Amniotic stem cell (primary cell): ENCODE measurements at regions not wholly inside any gene's neighbourhood (a gene's known extent, or its start where the extent isn't known, plus 50 kb on each side); places are given as distances from the start of the nearest gene placed in this dataset.
A peak's percentile ranks its signal among the peaks of the same experiment; 100 is the strongest.

ENCODE experiments used
- DNase-seq: peaks from one replicate; lab custom pipeline; 2025; lab: John Stamatoyannopoulos, UW

- DNase-seq = no peak
Measured at GRCh38 chr11:15621565-15621964, 506.8 kb downstream of the INSC start.

- no peak for DNase-seq
Measured at GRCh38 chr11:15622231-15622890, 507.6 kb downstream of the INSC start.

- no peak for DNase-seq
Measured at GRCh38 chr11:15624701-15625100, 510.0 kb downstream of the INSC start.

GRCh38 chr11:15625691-15626090 lies 511.0 kb downstream of the INSC start:
- no peak for DNase-seq

DNA sequence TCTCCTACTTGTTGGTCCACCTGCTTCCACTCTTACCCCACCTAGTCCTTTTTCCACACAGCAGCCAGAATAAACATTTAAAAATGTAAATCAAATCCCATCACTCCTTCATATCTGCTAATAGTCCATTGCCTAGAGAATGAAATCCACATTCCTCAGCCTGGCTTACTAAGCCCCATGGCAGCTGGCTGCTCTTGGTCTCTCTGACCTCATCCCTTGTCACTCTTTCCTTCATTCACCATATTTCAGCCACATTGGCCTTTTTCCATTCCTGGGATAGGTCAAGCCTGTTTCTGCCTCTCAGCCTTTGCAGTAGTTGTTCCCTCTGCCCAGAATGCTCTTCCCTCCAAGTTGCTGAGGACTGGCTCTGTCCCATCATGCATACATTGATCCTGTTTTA lies 512.8 kb downstream of the INSC start:
- DNase-seq = no peak

DNA sequence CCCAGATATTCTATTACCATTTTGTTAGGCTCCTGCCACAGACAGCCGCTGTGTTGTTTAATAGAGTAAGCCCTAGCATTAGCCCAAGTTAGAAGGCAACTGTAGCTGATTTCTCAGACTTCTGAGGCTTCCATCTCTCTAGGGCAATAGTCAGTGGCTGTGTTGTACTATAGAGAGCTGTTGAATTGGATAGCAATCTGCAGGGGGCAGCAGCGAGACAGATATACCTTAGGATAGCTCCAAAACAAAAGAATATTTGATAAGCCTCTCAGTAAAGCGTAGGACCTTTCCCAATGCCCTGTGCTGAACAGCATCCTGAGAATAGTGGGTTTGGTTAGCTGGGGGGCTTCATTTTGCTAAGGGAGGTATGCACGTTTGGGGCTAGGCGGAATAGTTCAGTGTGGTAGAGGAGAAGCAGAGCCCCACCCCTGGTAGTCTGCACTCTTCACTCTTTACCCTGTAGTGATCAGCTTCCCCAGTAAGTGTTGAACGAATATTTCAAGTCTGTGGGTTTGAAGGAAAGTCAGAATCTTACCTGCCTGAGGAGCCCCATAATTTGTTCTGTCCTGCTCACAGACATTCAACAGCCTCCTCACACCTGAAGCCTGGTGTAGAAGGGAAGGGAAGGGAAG lies 515.1 kb downstream of the INSC start:
- no peak for DNase-seq

DNA sequence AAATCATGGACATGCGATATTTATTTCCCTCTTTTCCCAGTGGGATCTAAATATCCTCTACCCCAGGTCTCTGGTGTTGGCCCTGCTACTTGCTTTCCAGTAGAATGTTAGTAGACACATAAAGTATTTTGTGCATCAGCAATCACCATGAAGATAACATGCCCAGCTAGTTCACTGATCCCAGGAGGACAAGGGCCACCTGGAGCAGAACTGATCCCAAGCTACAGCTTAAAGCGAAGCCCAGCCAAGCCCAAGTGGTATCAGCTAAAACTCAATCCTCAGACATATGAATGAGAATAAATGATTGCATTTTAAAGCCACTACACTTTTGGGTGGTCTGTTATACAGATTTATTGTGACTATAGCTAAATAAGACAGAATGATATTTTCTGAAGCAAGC lies 516.2 kb downstream of the INSC start:
- DNase-seq = no peak

- DNase-seq = no peak
Measured at GRCh38 chr11:15635521-15635920, 520.8 kb downstream of the INSC start.

DNA sequence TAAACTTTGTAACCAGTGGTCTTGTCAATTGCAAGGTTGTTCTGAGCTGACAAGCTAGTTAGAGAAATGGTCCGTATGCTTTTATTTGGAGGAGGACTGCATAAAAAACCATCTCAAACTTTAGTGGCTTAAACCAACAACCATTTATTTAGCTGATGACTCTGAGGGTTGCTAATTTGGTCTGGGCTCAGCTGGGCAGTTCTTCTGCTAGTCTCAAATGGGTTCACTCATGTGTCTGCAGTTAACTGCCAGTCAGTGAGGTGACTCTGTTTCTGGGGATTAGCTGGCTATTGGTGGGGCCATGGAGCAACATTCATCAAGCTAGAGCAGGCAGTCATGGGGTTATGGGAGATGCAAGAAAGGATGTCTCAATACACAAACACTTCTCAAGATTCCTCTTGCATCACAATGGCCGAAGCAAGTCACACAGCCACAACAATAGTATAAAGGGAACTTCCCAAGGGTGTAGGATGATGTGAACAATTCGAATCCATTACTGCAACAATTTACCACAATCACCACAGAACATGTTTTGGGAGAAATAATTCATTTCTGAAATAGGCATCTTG lies 521.9 kb downstream of the INSC start:
- DNase-seq = no peak

DNA sequence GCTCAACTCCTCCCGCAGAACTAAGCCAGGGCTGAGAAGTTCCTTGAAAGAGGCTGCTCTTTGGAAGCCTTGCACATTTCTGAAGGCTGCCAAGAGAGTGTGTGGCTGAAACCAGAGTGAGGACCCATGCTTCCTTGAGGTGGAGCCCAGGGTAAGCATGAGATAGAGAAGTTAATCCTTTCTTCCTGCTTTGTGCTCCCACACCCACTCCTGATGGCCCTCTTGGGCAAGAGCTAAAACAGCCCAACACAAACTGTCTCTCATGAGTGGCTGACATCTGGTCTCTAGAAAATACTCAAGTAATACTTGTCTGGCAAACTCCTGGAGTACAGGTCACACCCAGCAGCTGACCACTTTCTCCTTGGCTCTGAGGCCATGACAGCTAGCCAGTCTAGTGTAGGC lies 523.7 kb downstream of the INSC start:
- no peak for DNase-seq

DNA sequence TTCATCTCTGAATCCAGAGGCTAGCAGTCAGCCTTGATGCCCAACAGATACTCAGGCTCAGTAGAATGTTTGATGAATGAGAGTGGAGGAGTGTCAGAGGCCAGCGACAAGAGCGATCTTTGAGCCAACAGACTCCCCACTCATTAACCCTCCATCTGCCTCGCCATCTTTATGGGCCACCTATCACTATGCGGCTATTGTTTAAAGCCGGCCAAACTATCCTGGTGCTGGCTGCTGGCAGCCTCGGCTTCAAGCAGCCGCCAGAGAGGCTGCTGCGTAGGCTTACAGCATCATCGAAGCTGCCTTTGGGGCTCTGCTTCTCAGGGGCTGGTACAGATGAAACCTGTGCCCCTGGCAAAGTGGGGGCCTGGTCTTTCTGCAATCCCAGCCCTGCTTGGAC lies 525.6 kb downstream of the INSC start:
- DNase-seq = no peak

GRCh38 chr11:15641271-15642045 lies 526.7 kb downstream of the INSC start:
- no peak for DNase-seq

GRCh38 chr11:15645201-15645600 lies 530.5 kb downstream of the INSC start:
- DNase-seq = no peak

DNA sequence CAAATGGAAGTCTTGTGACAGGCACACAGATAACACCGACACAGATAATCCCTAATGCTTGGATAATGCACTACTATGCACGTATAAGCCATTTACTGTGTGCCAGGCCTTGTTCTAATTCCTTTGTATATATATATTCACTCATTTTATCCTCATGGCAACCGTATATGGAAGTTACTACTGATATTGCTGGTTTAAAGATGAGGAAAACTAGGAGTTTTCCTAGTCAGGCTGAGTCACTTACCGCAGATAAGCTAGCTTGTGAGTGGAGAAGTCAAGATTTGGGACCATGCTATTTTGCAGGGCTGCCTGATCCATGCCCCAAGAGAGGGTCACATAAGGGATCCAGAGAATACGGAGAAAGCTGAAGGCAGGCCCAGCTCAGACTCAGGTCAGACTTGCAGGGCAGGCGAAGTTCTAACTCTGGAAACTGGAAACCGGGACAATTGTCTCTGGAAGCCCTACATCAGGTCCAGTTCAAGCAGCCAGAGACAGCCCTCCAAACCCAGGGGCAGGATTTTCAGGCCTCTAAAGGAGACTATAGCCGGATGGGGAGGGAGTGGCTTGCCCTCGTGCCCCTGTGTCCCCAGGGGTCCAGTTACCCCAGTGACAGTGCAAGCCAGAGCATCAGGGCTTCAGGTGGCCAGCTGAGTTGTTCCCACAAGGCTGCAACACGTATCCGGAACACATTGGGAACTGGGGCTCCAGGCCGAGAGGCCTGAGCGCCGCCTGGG lies 534.8 kb downstream of the INSC start:
- no peak for DNase-seq

DNA sequence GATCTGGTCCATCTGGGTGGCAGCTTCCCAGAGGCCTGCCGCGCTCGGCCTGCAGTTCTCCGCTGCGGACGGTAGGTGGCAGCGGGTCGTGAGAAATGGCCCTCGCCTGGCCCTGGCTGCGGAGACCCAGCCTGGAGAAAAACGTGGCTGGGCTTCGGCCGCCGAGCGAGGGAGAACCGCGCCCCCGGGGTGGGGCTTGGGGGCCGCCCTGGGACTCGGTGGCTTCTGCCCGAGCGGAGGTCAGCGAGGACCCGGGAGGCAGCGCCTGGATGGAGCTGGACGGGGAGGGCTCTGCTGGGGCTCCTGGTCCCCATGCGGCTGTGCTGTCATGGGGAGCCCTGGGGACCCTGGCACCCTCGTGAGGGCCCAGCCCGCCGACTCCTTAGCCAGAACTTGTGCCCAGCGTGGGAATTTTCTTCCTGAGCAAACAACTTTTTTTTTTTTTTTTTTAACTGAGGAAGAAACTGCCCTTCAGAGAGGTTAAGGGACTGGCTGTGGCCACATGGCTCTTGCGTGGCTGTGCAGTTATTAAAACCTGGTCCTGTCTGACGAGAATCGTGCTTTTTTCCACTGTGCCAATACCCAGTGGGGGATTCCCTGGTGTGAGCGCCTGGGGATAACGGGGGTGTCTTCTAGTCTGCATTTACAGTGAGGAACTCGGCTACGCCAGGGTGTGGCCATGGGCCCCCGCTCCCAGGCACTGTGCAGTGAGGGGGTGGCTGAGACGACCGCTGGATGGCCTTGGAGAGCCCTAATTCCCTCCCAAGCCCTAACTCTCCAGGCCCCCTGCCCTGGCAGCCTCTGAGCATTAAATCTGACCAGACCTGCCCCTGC lies 535.6 kb downstream of the INSC start:
- peak; percentile 84 for DNase-seq

DNA sequence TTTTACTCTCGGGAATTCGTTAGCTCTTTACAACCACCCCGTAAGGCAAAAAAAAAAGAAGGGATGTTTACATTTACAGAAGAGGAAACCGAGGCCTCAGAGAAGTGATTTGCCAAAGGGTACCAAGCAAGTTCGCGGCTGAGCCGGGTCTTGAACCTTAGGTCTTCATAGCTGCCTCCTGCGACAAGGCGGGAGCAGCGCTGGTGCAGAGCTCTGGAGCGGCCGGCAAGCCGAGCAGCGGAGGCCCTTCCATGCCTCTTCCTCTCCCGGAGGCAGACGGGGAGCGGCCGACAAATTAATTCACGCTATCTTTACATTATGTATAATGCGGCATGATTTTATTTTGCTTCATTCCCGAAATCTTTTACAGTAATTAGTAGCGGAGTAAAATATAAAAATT lies 536.3 kb downstream of the INSC start:
- no peak for DNase-seq

DNA sequence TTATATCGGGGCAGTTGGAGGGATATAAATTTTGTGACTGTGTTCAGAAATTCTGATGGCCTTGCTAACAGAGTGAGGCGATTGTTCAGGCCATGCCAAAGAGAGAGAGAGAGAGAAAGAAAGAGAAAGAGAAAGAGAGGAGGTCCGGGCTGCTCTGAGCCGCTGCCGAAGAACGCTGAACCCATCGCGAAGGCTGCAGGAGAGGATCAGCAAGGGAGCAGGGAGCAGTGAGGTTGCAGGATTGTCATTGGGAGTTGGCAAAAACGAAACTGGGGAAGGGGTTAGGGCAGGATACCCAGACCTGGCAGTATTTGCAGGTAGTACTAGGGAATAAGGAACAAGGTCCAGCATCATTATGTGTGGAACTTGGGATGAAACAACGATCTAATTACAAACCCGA lies 537.1 kb downstream of the INSC start:
- no peak for DNase-seq

DNA sequence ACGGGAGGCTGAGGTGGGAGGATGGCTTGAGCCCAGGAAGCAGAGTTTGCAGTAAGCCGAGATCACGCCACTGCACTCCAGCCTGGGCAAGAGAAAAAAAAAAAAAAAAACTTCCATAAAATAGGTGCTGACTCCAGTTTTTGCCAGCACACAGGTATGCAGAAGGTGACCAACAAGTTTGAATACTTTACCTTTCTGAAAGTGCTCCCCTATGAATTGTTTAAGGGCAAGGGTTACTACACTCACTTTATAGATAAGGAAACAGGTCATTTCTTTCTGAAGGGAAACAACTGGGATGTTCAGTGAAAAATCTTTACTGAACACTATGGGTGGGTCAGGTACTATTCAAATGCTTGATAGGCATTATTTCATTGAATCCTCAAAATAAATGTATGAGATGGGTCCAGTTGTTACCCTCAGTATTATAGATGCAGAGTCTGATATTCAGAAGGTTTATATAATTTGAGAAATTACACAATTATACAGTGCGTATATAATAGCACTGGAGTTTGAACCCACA lies 538.5 kb downstream of the INSC start:
- DNase-seq = no peak

DNA sequence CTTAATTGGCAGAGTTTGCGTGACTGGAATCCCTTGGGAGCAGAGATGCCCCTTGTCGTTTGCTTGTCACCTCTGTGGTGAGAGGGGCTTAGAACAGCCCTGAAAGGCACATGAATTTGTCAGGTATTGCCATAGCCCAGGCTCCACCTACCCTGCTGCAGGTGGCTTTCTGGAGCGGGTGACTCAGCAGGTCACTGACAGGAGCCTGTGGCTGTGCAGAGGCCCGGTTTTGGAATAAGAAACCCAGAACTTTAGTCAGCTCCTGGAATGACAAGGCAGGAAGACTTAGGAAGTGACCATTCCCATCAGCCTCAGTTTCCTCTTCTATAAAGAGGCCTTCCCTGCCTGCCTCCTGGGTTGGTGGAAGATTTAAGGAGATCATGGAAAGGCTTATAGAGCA lies 539.7 kb downstream of the INSC start:
- DNase-seq = no peak

GRCh38 chr11:15655552-15655951 lies 540.8 kb downstream of the INSC start:
- DNase-seq = no peak

GRCh38 chr11:15657264-15657663 lies 542.5 kb downstream of the INSC start:
- no peak for DNase-seq
